ENCODE measurements at regions not wholly inside any gene's neighbourhood (a gene's known extent, or its start where the extent isn't known, plus 50 kb on each side); places are given as distances from the start of the nearest gene placed in this dataset.

GRCh38 chr1:235012436-235013210, 116.0 kb downstream of the TOMM20 start:
- Mint-ChIP-seq H3K4me1 (ENCODE audit: low read depth) (peaks cover 47% of the 10 kb centered on the region), H3K9me3 (0 out of 2 replicates have a peak, but pooled peaks cover under 1% of the 10 kb centered on the region), H3K27me3 (ENCODE audit: insufficient read depth) (peaks cover 4% of the 10 kb centered on the region), H3K4me3 (peak overlapping the region; percentile 67; the same call in 1 of the 2 replicates), H3K27ac (peak overlapping the region; percentile 97), H3K36me3 (ENCODE audit: low read depth) (peaks cover 9% of the 10 kb centered on the region; the same call in 1 of the 2 replicates)
- no peak; the same call in 1 of the 2 replicates for TF ChIP-seq CTCF (IDR thresholded peaks at IDR 0.05)
- no peak for DNase-seq

- DNase-seq: peak; percentile 100
- peaks cover 9% of the 10 kb centered on the region; the same call in 1 of the 2 replicates for H3K36me3 Mint-ChIP-seq (ENCODE audit: low read depth)
- H3K4me3 Mint-ChIP-seq: peak overlapping the region; percentile 67
- H3K9me3 Mint-ChIP-seq: peaks cover 4% of the 10 kb centered on the region; the same call in 1 of the 2 replicates
- peaks cover 7% of the 10 kb centered on the region for H3K27me3 Mint-ChIP-seq (ENCODE audit: insufficient read depth)
- H3K27ac Mint-ChIP-seq: peak overlapping the region; percentile 97
- H3K4me1 Mint-ChIP-seq (ENCODE audit: low read depth): peaks cover 39% of the 10 kb centered on the region
- TF ChIP-seq CTCF (IDR thresholded peaks at IDR 0.05): no peak
Measured at GRCh38 chr1:235011599-235012435, 116.8 kb downstream of the TOMM20 start.

GRCh38 chr1:235011064-235011598, 117.5 kb downstream of the TOMM20 start:
- peak overlapping the region; percentile 97 for H3K27ac Mint-ChIP-seq

GRCh38 chr1:235009561-235010306, 118.9 kb downstream of the TOMM20 start:
- H3K27me3 Mint-ChIP-seq (ENCODE audit: insufficient read depth): peaks cover 7% of the 10 kb centered on the region

More at GRCh38 chr1:235011064-235011598, 117.5 kb downstream of the TOMM20 start:
- Mint-ChIP-seq H3K27me3 (ENCODE audit: insufficient read depth) (peaks cover 7% of the 10 kb centered on the region), H3K4me3 (peak overlapping the region; percentile 67; the same call in 1 of the 2 replicates), H3K4me1 (ENCODE audit: low read depth) (peaks cover 35% of the 10 kb centered on the region), H3K36me3 (ENCODE audit: low read depth) (peaks cover 9% of the 10 kb centered on the region; the same call in 1 of the 2 replicates), H3K9me3 (peaks cover 4% of the 10 kb centered on the region; the same call in 1 of the 2 replicates)
- TF ChIP-seq CTCF (IDR thresholded peaks at IDR 0.05): no peak
- DNase-seq: no peak

More at GRCh38 chr1:235009561-235010306, 118.9 kb downstream of the TOMM20 start:
- TF ChIP-seq CTCF (IDR thresholded peaks at IDR 0.05): no peak
- H3K4me3 Mint-ChIP-seq: no peak overlapping the region
- H3K4me1 Mint-ChIP-seq (ENCODE audit: low read depth): peaks cover 27% of the 10 kb centered on the region
- peaks cover 4% of the 10 kb centered on the region; the same call in 1 of the 2 replicates for H3K9me3 Mint-ChIP-seq
- DNase-seq: no peak
- peaks cover 9% of the 10 kb centered on the region; the same call in 1 of the 2 replicates for H3K36me3 Mint-ChIP-seq (ENCODE audit: low read depth)
- no peak overlapping the region for H3K27ac Mint-ChIP-seq
